A549 (cell line): ENCODE measurements at regions not wholly inside any gene's neighbourhood (a gene's known extent, or its start where the extent isn't known, plus 50 kb on each side); places are given as distances from the start of the nearest gene placed in this dataset.

Source experiments
- ATAC-seq, 2 experiments: fragments of 200-7000 bp in 1 of 2; fragments of >200 bp in 1 of 2; cut with Nextera tagmentation in 1 of 2; cut with Tn5 transposase in 1 of 2; 3 replicates each; pipeline versions ENCODE4 v1.8.0 to v1.9.1; 2018 to 2020; ENCODE audit warnings: mild to moderate bottlenecking in 1 of 2, moderate library complexity in 1 of 2
- CTCF ChIA-PET: fragments of 300-600 bp; sonication (Branson Sonifier 250); formaldehyde crosslinking; extraction: SDS; loops from one replicate; lab custom pipeline; 2021; ENCODE audit warnings: antibody characterized with exemption, inconsistent platforms; lab: Yijun Ruan, JAX
- POLR2A ChIA-PET: fragments of 350-600 bp; formaldehyde crosslinking; extraction: SDS; loops from one replicate; lab custom pipeline; 2021; ENCODE audit warnings: antibody characterized with exemption, inconsistent platforms; lab: Yijun Ruan, JAX
- DNase-seq, 2 experiments: peaks; one replicate each; pipeline versions ENCODE4 v3.0.0 to v3.0.0-alpha.2; 2011 to 2016; ENCODE audit warnings: low read depth in 1 of 2, low spot score in 1 of 2
- FAIRE-seq: peaks from 2 replicates; lab custom pipeline; 2011; peaks lifted over from hg19 to GRCh38; lab: Jason Lieb, UNC
- H3K27ac ChIP-seq, 2 experiments: fragments of >200 bp; sonication (Bioruptor Twin); formaldehyde crosslinking; 3 replicates each; pipeline ENCODE4 v1.5.1; 2016 to 2017
- H3K4me1 ChIP-seq: fragments of >200 bp; sonication (Bioruptor Twin); formaldehyde crosslinking; 3 replicates; pipeline ENCODE4 v1.6.1; 2016
- H3K4me2 ChIP-seq: fragments of >200 bp; sonication (Bioruptor Twin); formaldehyde crosslinking; 3 replicates; pipeline ENCODE4 v1.6.1; 2016
- H3K4me3 ChIP-seq: fragments of >200 bp; sonication (Bioruptor Twin); formaldehyde crosslinking; 3 replicates; pipeline ENCODE4 v1.5.1; 2016
- H3K9me3 ChIP-seq: fragments of >200 bp; sonication (Bioruptor Twin); formaldehyde crosslinking; 3 replicates; pipeline ENCODE4 v1.6.1; 2016
- BHLHE40 ChIP-seq: IDR thresholded peaks from 2 replicates; pipeline ENCODE4 v1.6.1; 2012; ENCODE audit warnings: low read depth, low read length, inconsistent platforms
- CBX2 ChIP-seq: fragments of 200-600 bp; sonication (generic); IDR thresholded peaks from 2 replicates; pipeline ENCODE4 v1.6.1; 2016; ENCODE audit warnings: low read depth, mild to moderate bottlenecking, borderline replicate concordance
- CBX8 ChIP-seq: fragments of 200-600 bp; sonication (generic); IDR thresholded peaks from 2 replicates; pipeline ENCODE4 v1.6.1; 2016
- CEBPB ChIP-seq, 2 experiments: fragments of >200 bp in 1 of 2; sonication (Bioruptor Twin) in 1 of 2; formaldehyde crosslinking in 1 of 2; IDR thresholded peaks; 2 replicates each; pipeline ENCODE4 v1.6.1; 2012 to 2016
- CHD4 ChIP-seq: fragments of 200-600 bp; sonication (generic); IDR thresholded peaks from 2 replicates; pipeline ENCODE4 v1.6.1; 2016; ENCODE audit warnings: antibody characterized with exemption, mild to moderate bottlenecking, borderline replicate concordance
- EHMT2 ChIP-seq: fragments of 200-600 bp; sonication (generic); IDR thresholded peaks from 2 replicates; pipeline ENCODE4 v1.6.1; 2016; ENCODE audit warnings: antibody characterized with exemption, low read depth, mild to moderate bottlenecking, moderate library complexity
- ESRRA ChIP-seq: fragments of 150-350 bp; IDR thresholded peaks from 2 replicates; pipeline ENCODE4 v1.6.1; 2014; ENCODE audit warnings: mild to moderate bottlenecking, low read length, borderline replicate concordance
- FOXS1 ChIP-seq: fragments of 250-450 bp; sonication (Bioruptor Pico); IDR thresholded peaks from 2 replicates; pipeline ENCODE4 v1.5.0; 2020; ENCODE audit warnings: mild to moderate bottlenecking, moderate library complexity
- HOXA7 ChIP-seq: fragments of 250-450 bp; sonication (Bioruptor Pico); IDR thresholded peaks from 2 replicates; pipeline ENCODE4 v1.5.0; 2020; ENCODE audit warnings: mild to moderate bottlenecking, moderate library complexity
- JUN ChIP-seq, 2 experiments: fragments of >200 bp; sonication (Bioruptor Twin); formaldehyde crosslinking; IDR thresholded peaks; 2 replicates in 1 of 2; 3 replicates in 1 of 2; pipeline ENCODE4 v1.6.1; 2016 to 2017
- KDM1A ChIP-seq: fragments of 200-600 bp; sonication (generic); IDR thresholded peaks from 2 replicates; pipeline ENCODE4 v1.6.1; 2016; ENCODE audit warnings: low read depth, mild to moderate bottlenecking
- NPAS2 ChIP-seq: fragments of 250-450 bp; sonication (Bioruptor Pico); IDR thresholded peaks from 2 replicates; pipeline ENCODE4 v1.8.0; 2022; ENCODE audit warnings: mild to moderate bottlenecking, moderate library complexity, borderline replicate concordance
- RARB ChIP-seq: fragments of 250-450 bp; sonication (Bioruptor Pico); IDR thresholded peaks from 2 replicates; pipeline ENCODE4 v1.8.0; 2021; ENCODE audit warnings: mild to moderate bottlenecking, moderate library complexity
- RCOR1 ChIP-seq: fragments of 150-350 bp; IDR thresholded peaks from 2 replicates; pipeline ENCODE4 v1.6.1; 2014; ENCODE audit warnings: antibody characterized with exemption, low read length, low read depth
- ZC3H11A ChIP-seq: fragments of 450-650 bp; IDR thresholded peaks from 2 replicates; pipeline ENCODE4 v1.6.1; 2014; ENCODE audit warnings: antibody characterized with exemption, mild to moderate bottlenecking
- whole genome bisulfite sequencing: methylation state at CpG from one replicate; pipeline ENCODE4 v1.1.6; 2017; ENCODE audit errors: missing lambda C conversion rate; 5-methylcytosine and 5-hydroxymethylcytosine counted together
- TF ChIP-seq, protein P1 (sequence below): fragments of 450-650 bp; IDR thresholded peaks from 2 replicates; pipeline ENCODE4 v1.6.1; 2014; ENCODE audit warnings: antibody characterized with exemption
- TF ChIP-seq, protein P2 (sequence below): fragments of 200-600 bp; sonication (generic); IDR thresholded peaks from 2 replicates; pipeline ENCODE4 v1.6.1; 2016; ENCODE audit warnings: antibody characterized with exemption, mild to moderate bottlenecking, moderate library complexity
- TF ChIP-seq, protein P3 (sequence below): IDR thresholded peaks from 2 replicates; pipeline ENCODE4 v1.6.1; 2012; ENCODE audit warnings: low read depth, borderline replicate concordance

DNA sequence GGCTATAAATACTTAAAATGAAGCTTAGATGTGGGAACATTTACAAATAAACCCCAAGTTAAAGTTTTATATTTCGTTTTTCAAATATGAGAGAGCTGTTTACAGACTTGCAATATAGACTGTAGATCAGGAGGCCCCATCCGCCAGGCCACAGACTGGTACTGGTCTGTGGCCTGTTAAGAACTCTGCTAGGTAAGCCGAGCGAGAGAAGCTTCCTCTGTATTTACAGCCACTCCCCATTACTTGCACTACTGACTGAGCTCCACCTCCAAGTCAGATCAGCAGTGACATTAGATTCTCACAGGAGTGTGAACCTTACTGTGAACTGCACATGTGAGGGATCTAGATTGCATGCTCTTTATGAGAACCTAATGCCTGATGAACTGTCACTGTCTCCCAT is 561.4 kb upstream of the FAM174A start:
- ATAC-seq (no peak), DNase-seq (no peak), FAIRE-seq (no peak)
- no peak overlapping the region for H3K27ac ChIP-seq
- ChIA-PET POLR2A (no interaction called here), CTCF (interaction anchor here (0.9 kb wide), 1 partner anchor 15 kb away, joined by 3 read pairs; no protein-coding TSS in a partner anchor)
- no peak overlapping the region for H3K4me2 ChIP-seq
- no peaks in the 10 kb centered on the region for H3K9me3 ChIP-seq
- TF ChIP-seq JUN (IDR thresholded peaks at IDR 0.05): no peak
- no peak for TF ChIP-seq RCOR1
- TF ChIP-seq FOXS1 (CRISPR knock-in tag): no peak
- no peak for TF ChIP-seq CEBPB (IDR thresholded peaks at IDR 0.05)
- TF ChIP-seq, protein P1, sequence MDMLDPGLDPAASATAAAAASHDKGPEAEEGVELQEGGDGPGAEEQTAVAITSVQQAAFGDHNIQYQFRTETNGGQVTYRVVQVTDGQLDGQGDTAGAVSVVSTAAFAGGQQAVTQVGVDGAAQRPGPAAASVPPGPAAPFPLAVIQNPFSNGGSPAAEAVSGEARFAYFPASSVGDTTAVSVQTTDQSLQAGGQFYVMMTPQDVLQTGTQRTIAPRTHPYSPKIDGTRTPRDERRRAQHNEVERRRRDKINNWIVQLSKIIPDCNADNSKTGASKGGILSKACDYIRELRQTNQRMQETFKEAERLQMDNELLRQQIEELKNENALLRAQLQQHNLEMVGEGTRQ: no peak
- TF ChIP-seq EHMT2: no peak
- 46% methylated on average over 4 of the region's 4 CpGs for WGBS
- no peaks in the 10 kb centered on the region for H3K4me1 ChIP-seq
- no peak overlapping the region for H3K4me3 ChIP-seq

DNA sequence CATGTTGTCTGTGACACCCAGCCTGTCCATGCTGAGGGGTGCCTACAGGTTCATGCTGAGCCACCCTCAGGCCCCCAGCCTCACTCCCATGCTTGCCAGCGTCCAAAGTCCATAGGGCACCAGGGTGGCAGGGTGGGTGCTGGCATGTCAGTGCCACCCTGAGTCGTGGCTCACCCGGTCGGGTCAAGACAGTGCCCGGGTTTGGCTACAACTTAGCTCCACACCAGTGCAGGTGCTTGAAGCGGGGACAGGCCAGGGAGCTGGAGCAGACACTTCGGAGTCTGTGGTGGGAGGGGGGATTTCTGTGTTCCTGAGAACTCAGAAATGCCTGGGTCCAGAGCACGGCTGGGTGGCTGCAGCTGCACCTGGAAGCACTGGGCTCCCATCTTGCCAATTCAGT is 579.2 kb upstream of the FAM174A start:
- no peak for TF ChIP-seq CBX8
- TF ChIP-seq, protein P2, sequence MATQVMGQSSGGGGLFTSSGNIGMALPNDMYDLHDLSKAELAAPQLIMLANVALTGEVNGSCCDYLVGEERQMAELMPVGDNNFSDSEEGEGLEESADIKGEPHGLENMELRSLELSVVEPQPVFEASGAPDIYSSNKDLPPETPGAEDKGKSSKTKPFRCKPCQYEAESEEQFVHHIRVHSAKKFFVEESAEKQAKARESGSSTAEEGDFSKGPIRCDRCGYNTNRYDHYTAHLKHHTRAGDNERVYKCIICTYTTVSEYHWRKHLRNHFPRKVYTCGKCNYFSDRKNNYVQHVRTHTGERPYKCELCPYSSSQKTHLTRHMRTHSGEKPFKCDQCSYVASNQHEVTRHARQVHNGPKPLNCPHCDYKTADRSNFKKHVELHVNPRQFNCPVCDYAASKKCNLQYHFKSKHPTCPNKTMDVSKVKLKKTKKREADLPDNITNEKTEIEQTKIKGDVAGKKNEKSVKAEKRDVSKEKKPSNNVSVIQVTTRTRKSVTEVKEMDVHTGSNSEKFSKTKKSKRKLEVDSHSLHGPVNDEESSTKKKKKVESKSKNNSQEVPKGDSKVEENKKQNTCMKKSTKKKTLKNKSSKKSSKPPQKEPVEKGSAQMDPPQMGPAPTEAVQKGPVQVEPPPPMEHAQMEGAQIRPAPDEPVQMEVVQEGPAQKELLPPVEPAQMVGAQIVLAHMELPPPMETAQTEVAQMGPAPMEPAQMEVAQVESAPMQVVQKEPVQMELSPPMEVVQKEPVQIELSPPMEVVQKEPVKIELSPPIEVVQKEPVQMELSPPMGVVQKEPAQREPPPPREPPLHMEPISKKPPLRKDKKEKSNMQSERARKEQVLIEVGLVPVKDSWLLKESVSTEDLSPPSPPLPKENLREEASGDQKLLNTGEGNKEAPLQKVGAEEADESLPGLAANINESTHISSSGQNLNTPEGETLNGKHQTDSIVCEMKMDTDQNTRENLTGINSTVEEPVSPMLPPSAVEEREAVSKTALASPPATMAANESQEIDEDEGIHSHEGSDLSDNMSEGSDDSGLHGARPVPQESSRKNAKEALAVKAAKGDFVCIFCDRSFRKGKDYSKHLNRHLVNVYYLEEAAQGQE: no peak
- no peak for TF ChIP-seq BHLHE40
- no peak for TF ChIP-seq ZC3H11A
- TF ChIP-seq NPAS2 (CRISPR knock-in tag): no peak
- TF ChIP-seq, all 56 proteins: peak for 0
- Histone ChIP-seq H3K4me2 (no peak overlapping the region), H3K9me3 (no peaks in the 10 kb centered on the region), H3K4me1 (no peaks in the 10 kb centered on the region), H3K27ac (no peak overlapping the region), H3K4me3 (no peak overlapping the region)
- CTCF ChIA-PET: no interaction called here
- 9% methylated on average over 6 of the region's 8 CpGs for WGBS
- POLR2A ChIA-PET: no interaction called here
- ATAC-seq (no peak), DNase-seq (no peak), FAIRE-seq (no peak)

DNA sequence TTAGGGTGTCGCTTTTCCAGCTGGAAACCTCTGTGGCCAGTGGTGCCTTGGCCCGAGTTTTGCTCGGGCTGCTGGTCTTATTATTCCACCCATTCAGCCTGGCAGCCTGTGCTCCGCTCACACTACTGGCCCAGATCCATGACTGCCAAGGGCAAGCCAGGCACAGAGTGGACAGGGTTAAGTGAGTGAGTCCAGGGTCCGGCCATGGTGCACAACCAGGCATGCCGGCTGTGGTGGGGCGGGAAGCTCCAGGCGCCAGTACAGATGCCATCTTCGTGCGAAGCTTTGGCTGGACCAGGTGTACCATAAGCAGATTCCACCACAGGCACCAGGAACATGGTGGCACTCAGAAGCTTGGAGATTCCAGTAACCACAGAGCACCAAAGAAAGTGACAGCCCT is 580.2 kb upstream of the FAM174A start:
- FAIRE-seq: no peak
- Histone ChIP-seq H3K4me2 (no peak overlapping the region), H3K4me1 (no peaks in the 10 kb centered on the region), H3K27ac (no peak overlapping the region), H3K4me3 (no peak overlapping the region), H3K9me3 (no peaks in the 10 kb centered on the region)
- 34% methylated on average over 8 of the region's 10 CpGs for WGBS
- TF ChIP-seq, protein P1: no peak
- TF ChIP-seq, protein P3, sequence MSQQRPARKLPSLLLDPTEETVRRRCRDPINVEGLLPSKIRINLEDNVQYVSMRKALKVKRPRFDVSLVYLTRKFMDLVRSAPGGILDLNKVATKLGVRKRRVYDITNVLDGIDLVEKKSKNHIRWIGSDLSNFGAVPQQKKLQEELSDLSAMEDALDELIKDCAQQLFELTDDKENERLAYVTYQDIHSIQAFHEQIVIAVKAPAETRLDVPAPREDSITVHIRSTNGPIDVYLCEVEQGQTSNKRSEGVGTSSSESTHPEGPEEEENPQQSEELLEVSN: no peak
- TF ChIP-seq CBX2 (no peak), ESRRA (no peak), RARB (no peak), CHD4 (no peak), KDM1A (no peak), HOXA7 (CRISPR knock-in tag) (no peak), CBX8 (no peak)
- TF ChIP-seq, protein P2: no peak
- ChIA-PET POLR2A (no interaction called here), CTCF (interaction anchor here (0.8 kb wide), 1 partner anchor 39 kb away, joined by 3 read pairs; no protein-coding TSS in a partner anchor)
- ATAC-seq: no peak
- DNase-seq: no peak
